ENCODE measurements at regions not wholly inside any gene's neighbourhood (a gene's known extent, or its start where the extent isn't known, plus 50 kb on each side); places are given as distances from the start of the nearest gene placed in this dataset.

GRCh38 chr2:15798701-15799431 is 141.5 kb upstream of the MYCN start:
- Histone ChIP-seq H3K4me1 (ENCODE audit: control insufficient read depth, insufficient read depth, low read length, unreplicated experiment) (no peaks in the 10 kb centered on the region), H3K27me3 (ENCODE audit: insufficient read depth, low read length) (peaks cover 6% of the 10 kb centered on the region; the same call in 1 of the 2 replicates), H3K79me2 (ENCODE audit: control insufficient read depth, insufficient read depth, low read length, unreplicated experiment) (no peaks in the 10 kb centered on the region), H3K36me3 (ENCODE audit: insufficient read depth, low read length) (no peaks in the 10 kb centered on the region), H3K27ac (ENCODE audit: low read depth, low read length) (no peak overlapping the region), H3K4me3 (ENCODE audit: low read depth, low read length) (no peak overlapping the region), H2AFZ (ENCODE audit: low read length, unreplicated experiment) (no peak overlapping the region)

GRCh38 chr2:15799432-15799827 is 140.9 kb upstream of the MYCN start:
- no peaks in the 10 kb centered on the region for H3K4me1 ChIP-seq (ENCODE audit: control insufficient read depth, insufficient read depth, low read length, unreplicated experiment)
- H3K79me2 ChIP-seq (ENCODE audit: control insufficient read depth, insufficient read depth, low read length, unreplicated experiment), result no peaks in the 10 kb centered on the region
- no peak overlapping the region for H3K4me3 ChIP-seq (ENCODE audit: low read depth, low read length)
- no peaks in the 10 kb centered on the region for H3K36me3 ChIP-seq (ENCODE audit: insufficient read depth, low read length)
- H2AFZ ChIP-seq (ENCODE audit: low read length, unreplicated experiment), result no peak overlapping the region
- H3K27ac ChIP-seq (ENCODE audit: low read depth, low read length), result no peak overlapping the region
- H3K27me3 ChIP-seq (ENCODE audit: insufficient read depth, low read length), result peaks cover 6% of the 10 kb centered on the region; the same call in 1 of the 2 replicates

GRCh38 chr2:15800495-15801329 is 139.6 kb upstream of the MYCN start:
- Histone ChIP-seq H3K79me2 (ENCODE audit: control insufficient read depth, insufficient read depth, low read length, unreplicated experiment) (no peaks in the 10 kb centered on the region), H3K27ac (ENCODE audit: low read depth, low read length) (no peak overlapping the region), H3K4me1 (ENCODE audit: control insufficient read depth, insufficient read depth, low read length, unreplicated experiment) (no peaks in the 10 kb centered on the region), H2AFZ (ENCODE audit: low read length, unreplicated experiment) (no peak overlapping the region), H3K36me3 (ENCODE audit: insufficient read depth, low read length) (no peaks in the 10 kb centered on the region), H3K27me3 (ENCODE audit: insufficient read depth, low read length) (peaks cover 1% of the 10 kb centered on the region; the same call in 1 of the 2 replicates), H3K4me3 (ENCODE audit: low read depth, low read length) (no peak overlapping the region)

GRCh38 chr2:15801439-15801838 is 138.9 kb upstream of the MYCN start:
- Histone ChIP-seq H3K79me2 (ENCODE audit: control insufficient read depth, insufficient read depth, low read length, unreplicated experiment) (no peaks in the 10 kb centered on the region), H2AFZ (ENCODE audit: low read length, unreplicated experiment) (no peak overlapping the region), H3K4me1 (ENCODE audit: control insufficient read depth, insufficient read depth, low read length, unreplicated experiment) (no peaks in the 10 kb centered on the region), H3K27ac (ENCODE audit: low read depth, low read length) (no peak overlapping the region), H3K4me3 (ENCODE audit: low read depth, low read length) (no peak overlapping the region), H3K27me3 (ENCODE audit: insufficient read depth, low read length) (no peaks in the 10 kb centered on the region; the same call in 1 of the 2 replicates), H3K36me3 (ENCODE audit: insufficient read depth, low read length) (no peaks in the 10 kb centered on the region)

- Histone ChIP-seq H2AFZ (ENCODE audit: low read length, unreplicated experiment) (no peak overlapping the region), H3K79me2 (ENCODE audit: control insufficient read depth, insufficient read depth, low read length, unreplicated experiment) (no peaks in the 10 kb centered on the region), H3K4me3 (ENCODE audit: low read depth, low read length) (no peak overlapping the region), H3K27me3 (ENCODE audit: insufficient read depth, low read length) (no peaks in the 10 kb centered on the region), H3K27ac (ENCODE audit: low read depth, low read length) (no peak overlapping the region), H3K36me3 (ENCODE audit: insufficient read depth, low read length) (no peaks in the 10 kb centered on the region), H3K4me1 (ENCODE audit: control insufficient read depth, insufficient read depth, low read length, unreplicated experiment) (no peaks in the 10 kb centered on the region)
Measured at GRCh38 chr2:15801904-15802303, 138.4 kb upstream of the MYCN start.

GRCh38 chr2:15802657-15803542 is 137.4 kb upstream of the MYCN start:
- no peak overlapping the region for H3K27ac ChIP-seq (ENCODE audit: low read depth, low read length)
- no peaks in the 10 kb centered on the region for H3K79me2 ChIP-seq (ENCODE audit: control insufficient read depth, insufficient read depth, low read length, unreplicated experiment)
- no peaks in the 10 kb centered on the region for H3K36me3 ChIP-seq (ENCODE audit: insufficient read depth, low read length)
- H2AFZ ChIP-seq (ENCODE audit: low read length, unreplicated experiment), result no peak overlapping the region
- no peaks in the 10 kb centered on the region for H3K27me3 ChIP-seq (ENCODE audit: insufficient read depth, low read length)
- H3K4me1 ChIP-seq (ENCODE audit: control insufficient read depth, insufficient read depth, low read length, unreplicated experiment), result no peaks in the 10 kb centered on the region
- H3K4me3 ChIP-seq (ENCODE audit: low read depth, low read length), result no peak overlapping the region

GRCh38 chr2:15803543-15804245 is 136.7 kb upstream of the MYCN start:
- no peaks in the 10 kb centered on the region for H3K27me3 ChIP-seq (ENCODE audit: insufficient read depth, low read length)
- H3K36me3 ChIP-seq (ENCODE audit: insufficient read depth, low read length), result no peaks in the 10 kb centered on the region
- no peak overlapping the region for H3K27ac ChIP-seq (ENCODE audit: low read depth, low read length)
- no peak overlapping the region for H3K4me3 ChIP-seq (ENCODE audit: low read depth, low read length)
- no peaks in the 10 kb centered on the region for H3K4me1 ChIP-seq (ENCODE audit: control insufficient read depth, insufficient read depth, low read length, unreplicated experiment)
- no peaks in the 10 kb centered on the region for H3K79me2 ChIP-seq (ENCODE audit: control insufficient read depth, insufficient read depth, low read length, unreplicated experiment)
- no peak overlapping the region for H2AFZ ChIP-seq (ENCODE audit: low read length, unreplicated experiment)

GRCh38 chr2:15804246-15804619 is 136.1 kb upstream of the MYCN start:
- Histone ChIP-seq H3K79me2 (ENCODE audit: control insufficient read depth, insufficient read depth, low read length, unreplicated experiment) (no peaks in the 10 kb centered on the region), H3K27ac (ENCODE audit: low read depth, low read length) (no peak overlapping the region), H3K4me1 (ENCODE audit: control insufficient read depth, insufficient read depth, low read length, unreplicated experiment) (no peaks in the 10 kb centered on the region), H3K27me3 (ENCODE audit: insufficient read depth, low read length) (no peaks in the 10 kb centered on the region), H3K36me3 (ENCODE audit: insufficient read depth, low read length) (no peaks in the 10 kb centered on the region), H3K4me3 (ENCODE audit: low read depth, low read length) (no peak overlapping the region), H2AFZ (ENCODE audit: low read length, unreplicated experiment) (no peak overlapping the region)

GRCh38 chr2:15804691-15805090 is 135.7 kb upstream of the MYCN start:
- no peak overlapping the region for H3K27ac ChIP-seq (ENCODE audit: low read depth, low read length)
- H3K27me3 ChIP-seq (ENCODE audit: insufficient read depth, low read length), result no peaks in the 10 kb centered on the region
- no peaks in the 10 kb centered on the region for H3K79me2 ChIP-seq (ENCODE audit: control insufficient read depth, insufficient read depth, low read length, unreplicated experiment)
- no peak overlapping the region for H3K4me3 ChIP-seq (ENCODE audit: low read depth, low read length)
- H2AFZ ChIP-seq (ENCODE audit: low read length, unreplicated experiment), result no peak overlapping the region
- H3K36me3 ChIP-seq (ENCODE audit: insufficient read depth, low read length), result no peaks in the 10 kb centered on the region
- H3K4me1 ChIP-seq (ENCODE audit: control insufficient read depth, insufficient read depth, low read length, unreplicated experiment), result no peaks in the 10 kb centered on the region

- H2AFZ ChIP-seq (ENCODE audit: low read length, unreplicated experiment), result no peak overlapping the region
- no peaks in the 10 kb centered on the region for H3K79me2 ChIP-seq (ENCODE audit: control insufficient read depth, insufficient read depth, low read length, unreplicated experiment)
- no peaks in the 10 kb centered on the region for H3K4me1 ChIP-seq (ENCODE audit: control insufficient read depth, insufficient read depth, low read length, unreplicated experiment)
- no peaks in the 10 kb centered on the region for H3K36me3 ChIP-seq (ENCODE audit: insufficient read depth, low read length)
- no peak overlapping the region for H3K27ac ChIP-seq (ENCODE audit: low read depth, low read length)
- H3K4me3 ChIP-seq (ENCODE audit: low read depth, low read length), result no peak overlapping the region
- no peaks in the 10 kb centered on the region for H3K27me3 ChIP-seq (ENCODE audit: insufficient read depth, low read length)
Measured at GRCh38 chr2:15805206-15805605, 135.1 kb upstream of the MYCN start.

Measured in ACC112 (cell line).